IgD-negative memory B cell (primary cell): ENCODE measurements at regions not wholly inside any gene's neighbourhood (a gene's known extent, or its start where the extent isn't known, plus 50 kb on each side); places are given as distances from the start of the nearest gene placed in this dataset.
"Not testable (repeated sequence)": the region's sequence is repeated elsewhere in the genome, so short reads cannot be mapped to it uniquely, and the experiment has no call there.

Source experiments
- H3K27ac Mint-ChIP-seq, 3 donors: one replicate each; pipeline ENCODE4 v1.8.0; 2020 to 2022; ENCODE audit warnings: mild to moderate bottlenecking in 3 of 3, mixed read lengths in 3 of 3, moderate library complexity in 1 of 3
- H3K27me3 Mint-ChIP-seq: one replicate; pipeline ENCODE4 v1.8.0; 2021; ENCODE audit warnings: mixed read lengths
- H3K36me3 Mint-ChIP-seq: one replicate; pipeline ENCODE4 v1.8.0; 2020; ENCODE audit warnings: mild to moderate bottlenecking, mixed read lengths
- H3K4me1 Mint-ChIP-seq, 3 donors: one replicate each; pipeline ENCODE4 v1.8.0; 2020 to 2022; ENCODE audit warnings: mixed read lengths in 3 of 3, mild to moderate bottlenecking in 1 of 3
- H3K4me3 Mint-ChIP-seq, 4 donors: one replicate each; pipeline ENCODE4 v1.8.0; 2020 to 2022; ENCODE audit warnings: mild to moderate bottlenecking in 4 of 4, mixed read lengths in 4 of 4, moderate library complexity in 3 of 4
- H3K9me3 Mint-ChIP-seq, 3 donors: one replicate each; pipeline ENCODE4 v1.8.0; 2020 to 2021; ENCODE audit warnings: mixed read lengths in 3 of 3, mild to moderate bottlenecking in 1 of 3

GRCh38 chr1:232355162-232356006 lies 274.5 kb downstream of the SIPA1L2 start:
- H3K27me3 Mint-ChIP-seq = peaks cover 4% of the 10 kb centered on the region
- H3K27ac Mint-ChIP-seq = no peak overlapping the region
- H3K4me1 Mint-ChIP-seq = no peaks in the 10 kb centered on the region
- H3K36me3 Mint-ChIP-seq = no peaks in the 10 kb centered on the region
- H3K4me3 Mint-ChIP-seq = no peak overlapping the region
- H3K9me3 Mint-ChIP-seq = peaks cover 0 to 2% (median 2%) of the 10 kb centered on the region in 3 donors

GRCh38 chr1:232353001-232353400 lies 276.9 kb downstream of the SIPA1L2 start:
- no peaks in the 10 kb centered on the region for H3K36me3 Mint-ChIP-seq
- peaks cover 0 to 2% (median 2%) of the 10 kb centered on the region in 3 donors for H3K9me3 Mint-ChIP-seq
- H3K27ac Mint-ChIP-seq = no peak overlapping the region
- peaks cover 0 to 1% (median 0%) of the 10 kb centered on the region in 3 donors for H3K4me1 Mint-ChIP-seq
- no peak overlapping the region for H3K4me3 Mint-ChIP-seq
- peaks cover 6% of the 10 kb centered on the region for H3K27me3 Mint-ChIP-seq

- H3K9me3 Mint-ChIP-seq = peaks cover 0 to 2% (median 2%) of the 10 kb centered on the region in 3 donors
- H3K4me3 Mint-ChIP-seq = no peak overlapping the region
- peaks cover 0 to 1% (median 1%) of the 10 kb centered on the region in 3 donors for H3K4me1 Mint-ChIP-seq
- no peaks in the 10 kb centered on the region for H3K36me3 Mint-ChIP-seq
- H3K27me3 Mint-ChIP-seq = peaks cover 6% of the 10 kb centered on the region
- no peak overlapping the region for H3K27ac Mint-ChIP-seq
These were observed 277.6 kb downstream of the SIPA1L2 start for GRCh38 chr1:232352366-232352765.

GRCh38 chr1:232351335-232351734 lies 278.6 kb downstream of the SIPA1L2 start:
- H3K9me3 Mint-ChIP-seq = peaks cover 0 to 2% (median 2%) of the 10 kb centered on the region in 3 donors
- H3K27me3 Mint-ChIP-seq = peaks cover 6% of the 10 kb centered on the region
- peaks cover 0 to 1% (median 1%) of the 10 kb centered on the region in 3 donors for H3K4me1 Mint-ChIP-seq
- no peak overlapping the region for H3K4me3 Mint-ChIP-seq
- no peaks in the 10 kb centered on the region for H3K36me3 Mint-ChIP-seq
- H3K27ac Mint-ChIP-seq = no peak overlapping the region

GRCh38 chr1:232346844-232347243 lies 283.1 kb downstream of the SIPA1L2 start:
- peaks cover 0 to 9% (median 3%) of the 10 kb centered on the region in 3 donors for H3K9me3 Mint-ChIP-seq
- no peaks in the 10 kb centered on the region for H3K36me3 Mint-ChIP-seq
- no peak overlapping the region for H3K27ac Mint-ChIP-seq
- peaks cover 5% of the 10 kb centered on the region for H3K27me3 Mint-ChIP-seq
- peaks cover 0 to 1% (median 1%) of the 10 kb centered on the region in 3 donors for H3K4me1 Mint-ChIP-seq
- no peak overlapping the region for H3K4me3 Mint-ChIP-seq

- H3K36me3 Mint-ChIP-seq = no peaks in the 10 kb centered on the region
- no peak overlapping the region for H3K27ac Mint-ChIP-seq
- peaks cover 3% of the 10 kb centered on the region for H3K27me3 Mint-ChIP-seq
- H3K4me3 Mint-ChIP-seq = no peak overlapping the region
- peaks cover 0 to 1% (median 1%) of the 10 kb centered on the region in 3 donors for H3K4me1 Mint-ChIP-seq
- peaks cover 0 to 8% (median 3%) of the 10 kb centered on the region in 3 donors for H3K9me3 Mint-ChIP-seq
These were observed 285.0 kb downstream of the SIPA1L2 start for GRCh38 chr1:232344791-232345399.

- not testable (repeated sequence) for H3K36me3 Mint-ChIP-seq, H3K27me3 Mint-ChIP-seq, H3K9me3 Mint-ChIP-seq, H3K4me1 Mint-ChIP-seq, H3K4me3 Mint-ChIP-seq, H3K27ac Mint-ChIP-seq
These were observed 285.7 kb downstream of the SIPA1L2 start for GRCh38 chr1:232344186-232344585.

- Mint-ChIP-seq H3K4me1 (no peaks in the 10 kb centered on the region), H3K4me3 (no peak overlapping the region), H3K27me3 (peaks cover 2% of the 10 kb centered on the region), H3K27ac (no peak overlapping the region), H3K9me3 (peaks cover 0 to 8% (median 3%) of the 10 kb centered on the region in 3 donors), H3K36me3 (no peaks in the 10 kb centered on the region)
These were observed 289.5 kb downstream of the SIPA1L2 start for GRCh38 chr1:232340446-232340845.

- Mint-ChIP-seq H3K27ac (no peak overlapping the region), H3K27me3 (peaks cover 5% of the 10 kb centered on the region), H3K4me3 (no peak overlapping the region)
These were observed 290.9 kb downstream of the SIPA1L2 start for GRCh38 chr1:232339073-232339472.

GRCh38 chr1:232335741-232336293 lies 294.1 kb downstream of the SIPA1L2 start:
- Mint-ChIP-seq H3K4me1 (no peaks in the 10 kb centered on the region), H3K27ac (no peak overlapping the region), H3K9me3 (peaks cover 0 to 3% (median under 1%) of the 10 kb centered on the region in 3 donors), H3K27me3 (peaks cover 4% of the 10 kb centered on the region), H3K36me3 (peaks cover 2% of the 10 kb centered on the region), H3K4me3 (no peak overlapping the region)

More at GRCh38 chr1:232339073-232339472, 290.9 kb downstream of the SIPA1L2 start:
- H3K9me3 Mint-ChIP-seq = peaks cover 0 to 8% (median 0%) of the 10 kb centered on the region in 3 donors
- H3K4me1 Mint-ChIP-seq = no peaks in the 10 kb centered on the region
- no peaks in the 10 kb centered on the region for H3K36me3 Mint-ChIP-seq

- Mint-ChIP-seq H3K27me3 (peaks cover 4% of the 10 kb centered on the region), H3K36me3 (peaks cover 2% of the 10 kb centered on the region), H3K4me3 (no peak overlapping the region), H3K4me1 (no peaks in the 10 kb centered on the region), H3K9me3 (peaks cover 0 to 3% (median 2%) of the 10 kb centered on the region in 3 donors), H3K27ac (no peak overlapping the region)
These were observed 294.7 kb downstream of the SIPA1L2 start for GRCh38 chr1:232335261-232335660.

GRCh38 chr1:232334811-232335210 lies 295.1 kb downstream of the SIPA1L2 start:
- H3K9me3 Mint-ChIP-seq = peaks cover 0 to 3% (median 2%) of the 10 kb centered on the region in 3 donors
- H3K4me1 Mint-ChIP-seq = no peaks in the 10 kb centered on the region
- peaks cover 4% of the 10 kb centered on the region for H3K27me3 Mint-ChIP-seq
- no peak overlapping the region for H3K27ac Mint-ChIP-seq
- H3K36me3 Mint-ChIP-seq = peaks cover 2% of the 10 kb centered on the region
- H3K4me3 Mint-ChIP-seq = no peak overlapping the region

- Mint-ChIP-seq H3K36me3 (peaks cover 2% of the 10 kb centered on the region), H3K4me1 (no peaks in the 10 kb centered on the region), H3K9me3 (peaks cover 0 to 3% (median 2%) of the 10 kb centered on the region in 3 donors), H3K4me3 (no peak overlapping the region), H3K27ac (no peak overlapping the region), H3K27me3 (peaks cover 4% of the 10 kb centered on the region)
These were observed 295.7 kb downstream of the SIPA1L2 start for GRCh38 chr1:232334246-232334645.

- H3K27ac Mint-ChIP-seq = no peak overlapping the region
- H3K4me3 Mint-ChIP-seq = no peak overlapping the region
- peaks cover 0 to 3% (median 2%) of the 10 kb centered on the region in 3 donors for H3K9me3 Mint-ChIP-seq
- H3K27me3 Mint-ChIP-seq = peaks cover 4% of the 10 kb centered on the region
- peaks cover 2% of the 10 kb centered on the region for H3K36me3 Mint-ChIP-seq
- H3K4me1 Mint-ChIP-seq = no peaks in the 10 kb centered on the region
These were observed 296.5 kb downstream of the SIPA1L2 start for GRCh38 chr1:232333419-232333767.

- H3K27me3 Mint-ChIP-seq = not testable (repeated sequence)
These were observed 297.1 kb downstream of the SIPA1L2 start for GRCh38 chr1:232332710-232333418.

More at GRCh38 chr1:232332710-232333418, 297.1 kb downstream of the SIPA1L2 start:
- not testable (repeated sequence) for H3K4me3 Mint-ChIP-seq, H3K36me3 Mint-ChIP-seq, H3K9me3 Mint-ChIP-seq, H3K27ac Mint-ChIP-seq, H3K4me1 Mint-ChIP-seq
